ENCODE measurements at regions not wholly inside any gene's neighbourhood (a gene's known extent, or its start where the extent isn't known, plus 50 kb on each side); places are given as distances from the start of the nearest gene placed in this dataset.
A peak's percentile ranks its signal among the peaks of the same experiment; 100 is the strongest.

GRCh38 chr2:12267042-12267441, 449.7 kb upstream of the TRIB2 start:
- DNase-seq (ENCODE audit: low read depth in 2 of 3, low spot score in 2 of 3): no peak

DNA sequence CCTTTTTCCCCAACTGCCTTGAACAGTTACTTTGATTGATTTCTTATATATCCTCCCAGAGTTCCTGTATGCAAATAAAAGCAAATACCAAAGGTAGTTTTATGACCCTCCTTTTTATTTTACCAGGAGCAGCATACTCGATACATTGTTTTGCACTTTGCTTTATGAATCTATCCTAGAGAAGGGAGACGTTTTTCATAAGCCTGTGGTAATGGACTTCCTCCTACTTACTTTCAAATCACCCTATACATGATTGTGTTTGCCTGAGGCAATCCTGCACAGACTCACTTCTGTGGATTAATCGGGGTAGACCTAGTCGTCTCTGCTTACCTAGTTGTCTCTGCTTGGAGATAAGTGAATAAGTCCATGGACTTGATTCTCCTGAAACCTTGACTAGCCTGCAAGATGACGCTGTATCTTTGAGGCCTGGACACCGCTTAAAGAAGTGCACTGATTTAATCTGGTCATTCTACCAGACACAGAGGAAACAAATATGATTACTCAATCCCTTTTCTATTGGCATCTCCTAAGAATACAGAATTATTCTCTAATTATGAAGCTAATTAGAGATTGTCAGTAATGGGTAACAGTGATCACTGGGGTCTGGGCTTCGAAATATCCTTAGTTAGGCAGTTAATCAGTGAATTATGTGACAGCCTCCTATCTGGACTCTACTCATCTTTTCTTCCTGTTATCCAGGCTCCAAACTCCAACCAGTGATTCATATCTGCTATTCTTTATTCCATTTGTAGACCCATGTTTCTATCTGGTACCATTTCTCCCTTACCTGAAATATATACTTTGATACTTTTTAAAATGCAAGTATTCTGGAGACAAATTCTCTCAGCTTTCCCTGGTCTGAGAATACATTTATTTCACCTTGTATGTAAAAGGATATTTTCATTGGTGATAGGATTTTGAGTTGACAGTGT, 447.4 kb upstream of the TRIB2 start:
- no peak for DNase-seq (ENCODE audit: low read depth in 2 of 3, low spot score in 2 of 3)

GRCh38 chr2:12270876-12271588, 445.7 kb upstream of the TRIB2 start:
- DNase-seq (ENCODE audit: low read depth in 2 of 3, low spot score in 2 of 3): no peak

DNA sequence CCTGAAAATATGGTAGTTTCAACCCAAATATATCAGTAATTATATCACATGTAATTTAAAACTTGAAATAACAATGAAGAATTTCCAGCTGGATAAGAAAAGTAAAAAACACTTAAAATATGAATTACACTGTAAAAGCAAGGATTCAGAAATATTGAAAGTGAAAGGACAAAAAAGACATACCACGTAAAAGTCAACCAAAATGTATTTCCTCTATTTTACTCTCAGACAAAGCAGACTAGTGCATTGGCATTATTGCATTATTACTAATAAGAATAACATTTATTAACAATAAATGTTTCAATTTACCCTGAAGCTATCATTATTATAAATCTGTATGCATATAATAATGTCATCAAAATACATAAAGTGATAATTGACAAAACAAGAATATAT, 445.1 kb upstream of the TRIB2 start:
- peak in 1 of 3 donors; percentile 20 for DNase-seq (ENCODE audit: low read depth in 2 of 3, low spot score in 2 of 3)

DNA sequence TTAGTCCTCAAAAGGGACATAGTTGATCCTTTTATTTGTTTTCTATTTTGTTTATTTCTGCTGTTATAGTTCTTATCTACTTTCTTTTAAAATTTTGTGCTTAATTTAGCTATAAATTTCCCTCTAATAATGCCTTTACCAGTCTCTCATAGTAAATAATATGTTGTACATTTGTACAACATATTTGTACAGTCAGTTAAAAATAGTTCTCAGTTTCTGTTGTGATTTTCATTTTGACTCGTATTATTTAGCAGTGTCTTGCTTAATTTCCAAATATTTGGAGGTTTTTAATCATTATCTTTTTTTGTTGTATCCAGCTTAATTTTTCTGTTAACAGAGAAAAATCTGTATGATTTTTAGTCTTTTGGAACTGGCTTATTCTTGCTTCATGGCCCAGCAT, 443.6 kb upstream of the TRIB2 start:
- DNase-seq (ENCODE audit: low read depth in 2 of 3, low spot score in 2 of 3): no peak

- DNase-seq (ENCODE audit: low read depth in 2 of 3, low spot score in 2 of 3): no peak
Observed at GRCh38 chr2:12274591-12274990, 442.1 kb upstream of the TRIB2 start.

DNA sequence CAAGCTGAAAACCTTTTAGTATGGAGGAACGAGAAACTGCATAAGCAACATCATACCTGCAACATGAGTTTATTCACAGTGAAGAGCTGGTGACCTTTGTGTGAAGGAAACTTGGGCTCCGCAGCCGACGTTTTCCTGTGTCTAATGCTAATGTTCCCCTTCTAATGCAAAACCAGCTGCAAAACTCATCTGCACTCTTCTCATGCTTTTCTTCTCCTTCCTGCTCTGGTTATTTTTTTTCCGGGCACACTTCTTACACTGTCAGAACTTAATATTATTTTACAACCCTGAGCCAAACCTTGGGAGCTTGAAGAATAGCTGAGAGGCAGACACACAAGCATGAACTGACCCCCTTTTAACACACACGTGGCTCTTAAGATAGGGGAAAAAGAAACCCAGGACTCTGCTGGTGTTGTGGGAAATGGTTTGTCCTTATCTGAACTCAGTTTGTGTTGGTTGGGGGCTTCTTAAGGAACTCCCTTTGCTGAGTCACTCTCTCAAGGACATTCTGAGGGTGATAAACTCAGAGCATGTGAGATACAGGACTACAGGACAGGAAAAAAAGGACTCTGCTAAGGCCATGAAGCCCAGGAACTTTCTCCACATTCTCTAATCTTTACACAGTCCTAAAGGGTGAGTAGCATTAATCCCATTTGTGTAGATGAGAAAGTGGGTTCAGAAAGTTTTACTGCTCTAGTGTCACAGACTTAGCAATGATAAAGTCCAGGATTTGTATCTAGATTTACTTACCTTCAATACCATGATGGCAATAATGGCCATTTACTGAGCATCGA, 439.3 kb upstream of the TRIB2 start:
- peak in 2 of 3 donors; percentile 45 to 51 for DNase-seq (ENCODE audit: low read depth in 2 of 3, low spot score in 2 of 3)

DNA sequence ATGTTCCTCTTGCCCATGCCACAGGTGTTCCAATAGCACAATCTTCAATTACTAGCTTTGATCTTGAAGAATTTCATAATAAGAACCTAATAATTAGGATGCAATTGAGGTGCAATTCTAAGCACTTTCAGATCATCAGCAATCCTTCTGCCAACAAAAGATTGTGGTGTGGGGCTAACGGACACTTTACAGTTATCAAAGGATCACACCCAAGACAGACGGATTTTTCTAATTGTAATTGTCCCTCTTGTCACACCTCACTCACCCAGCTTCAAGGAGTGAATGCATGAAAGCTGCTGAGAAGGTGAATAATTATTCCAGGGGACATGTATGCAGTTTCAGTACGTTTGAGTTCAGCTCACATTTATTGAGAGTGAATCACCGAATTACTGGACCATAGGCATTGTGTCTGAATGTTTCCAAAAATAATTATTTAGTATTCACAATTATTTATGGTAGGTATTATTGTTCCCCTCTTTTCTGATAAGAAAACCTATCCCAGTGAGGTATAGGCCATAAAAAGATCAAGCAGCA, 438.5 kb upstream of the TRIB2 start:
- DNase-seq (ENCODE audit: low read depth in 2 of 3, low spot score in 2 of 3): no peak

DNA sequence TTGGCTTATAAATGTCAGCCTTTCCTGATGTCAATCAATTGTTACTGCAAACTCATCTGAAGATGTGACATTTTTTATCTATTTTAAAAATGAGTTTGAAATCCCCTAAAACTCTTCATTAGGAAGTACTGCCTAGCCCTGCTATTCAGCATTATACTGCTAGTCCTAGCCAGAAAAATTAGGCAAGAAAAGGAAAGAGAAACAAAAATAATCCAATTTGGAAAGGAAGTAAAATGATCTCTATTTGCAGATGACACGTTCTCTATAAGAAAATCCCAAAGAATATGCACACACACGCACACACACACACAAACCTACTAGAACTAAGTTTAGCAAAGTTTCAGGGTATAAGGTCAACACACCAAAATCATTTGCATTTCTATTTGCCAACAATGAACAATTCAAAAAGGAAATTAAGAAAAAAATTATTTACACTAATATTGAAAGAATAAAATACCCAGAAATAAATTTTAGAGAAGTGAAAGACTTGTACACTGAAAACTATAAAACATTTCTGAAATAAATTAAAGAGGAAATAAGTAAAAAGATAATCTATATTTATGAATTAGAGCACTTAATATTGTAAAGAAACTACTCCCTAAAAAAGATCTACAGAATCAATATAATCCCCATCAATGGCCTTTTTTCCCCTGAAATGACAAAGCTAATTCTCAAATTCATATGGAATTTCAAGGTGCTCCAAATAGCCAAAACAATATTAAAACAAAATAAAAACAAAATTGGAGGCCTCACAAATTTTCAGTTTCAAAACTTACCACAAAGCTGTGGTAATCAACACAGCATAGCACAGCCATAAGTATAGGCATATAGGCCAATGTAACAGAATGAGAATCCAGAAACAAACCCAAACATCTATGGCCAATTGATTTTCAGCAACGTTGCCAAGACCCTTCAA, 433.7 kb upstream of the TRIB2 start:
- DNase-seq (ENCODE audit: low read depth in 2 of 3, low spot score in 2 of 3): no peak

DNA sequence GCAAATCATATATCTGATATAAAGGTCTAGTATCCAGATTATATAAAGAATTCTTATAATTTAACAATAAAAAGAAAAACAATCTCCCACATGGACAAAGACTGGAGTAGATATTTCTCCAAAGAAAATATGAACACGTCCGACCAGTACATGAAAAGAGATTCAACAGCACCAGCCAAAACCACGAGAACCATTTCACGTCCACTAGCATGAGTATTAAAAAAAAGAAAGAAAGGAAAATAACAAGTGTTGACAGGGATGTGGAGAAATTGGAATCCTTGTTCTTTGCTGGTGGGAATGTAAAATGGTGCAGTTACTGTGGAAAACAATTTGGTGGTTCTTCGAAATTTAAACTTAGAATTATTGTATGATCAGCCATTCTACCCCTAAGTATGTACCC, 432.7 kb upstream of the TRIB2 start:
- no peak for DNase-seq (ENCODE audit: low read depth in 2 of 3, low spot score in 2 of 3)

- DNase-seq (ENCODE audit: low read depth in 2 of 3, low spot score in 2 of 3): no peak
Observed at GRCh38 chr2:12284487-12284886, 432.2 kb upstream of the TRIB2 start.

DNA sequence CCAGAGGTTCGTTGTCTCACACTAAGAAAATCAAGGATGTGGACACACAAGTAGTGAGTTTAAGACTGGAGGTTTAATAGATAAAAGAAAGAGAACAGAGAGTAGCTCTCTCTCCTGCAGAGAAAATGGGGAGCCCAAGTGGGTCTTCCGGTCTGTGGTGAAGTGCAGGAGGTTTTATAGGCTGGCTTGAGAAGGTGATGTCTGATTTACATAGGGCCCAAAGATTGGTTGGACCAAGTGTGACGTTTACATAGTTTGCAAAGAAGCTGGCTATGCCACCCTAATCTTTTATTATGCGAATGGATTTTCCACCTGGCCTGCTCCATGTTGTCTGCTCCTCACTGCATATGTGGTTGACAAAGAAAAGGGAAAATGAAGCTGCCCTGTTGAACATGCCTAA, 430.4 kb upstream of the TRIB2 start:
- DNase-seq (ENCODE audit: low read depth in 2 of 3, low spot score in 2 of 3): no peak

DNA sequence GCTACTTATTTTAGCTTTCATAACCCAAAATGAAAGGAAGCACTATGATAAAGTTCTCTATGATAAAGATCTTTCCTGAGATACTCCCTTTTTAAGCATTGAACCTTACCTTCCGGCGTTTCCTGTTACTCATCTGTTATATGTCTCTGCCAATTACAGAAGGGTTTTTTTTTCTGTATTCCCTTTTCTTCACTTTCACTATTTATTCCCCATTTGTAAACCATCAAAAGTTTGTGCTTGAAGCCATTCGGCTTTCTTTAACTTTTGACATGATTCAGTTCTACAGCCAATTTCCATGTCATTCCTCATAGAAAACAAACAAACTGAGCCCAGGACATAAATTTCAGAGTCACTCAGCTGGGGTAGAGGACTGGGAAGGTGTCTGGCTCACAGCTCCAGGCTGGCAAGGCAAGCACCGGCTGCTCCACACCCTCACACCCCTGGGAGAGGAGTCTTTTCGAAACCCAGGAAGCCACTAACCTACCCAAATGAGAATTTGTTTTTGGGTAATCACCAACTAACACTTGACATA, 429.4 kb upstream of the TRIB2 start:
- DNase-seq (ENCODE audit: low read depth in 2 of 3, low spot score in 2 of 3): no peak

GRCh38 chr2:12288048-12288447, 428.7 kb upstream of the TRIB2 start:
- no peak for DNase-seq (ENCODE audit: low read depth in 2 of 3, low spot score in 2 of 3)

- no peak for DNase-seq (ENCODE audit: low read depth in 2 of 3, low spot score in 2 of 3)
Observed at GRCh38 chr2:12289120-12289802, 427.5 kb upstream of the TRIB2 start.

GRCh38 chr2:12291303-12291702, 425.4 kb upstream of the TRIB2 start:
- DNase-seq (ENCODE audit: low read depth in 2 of 3, low spot score in 2 of 3): no peak

DNA sequence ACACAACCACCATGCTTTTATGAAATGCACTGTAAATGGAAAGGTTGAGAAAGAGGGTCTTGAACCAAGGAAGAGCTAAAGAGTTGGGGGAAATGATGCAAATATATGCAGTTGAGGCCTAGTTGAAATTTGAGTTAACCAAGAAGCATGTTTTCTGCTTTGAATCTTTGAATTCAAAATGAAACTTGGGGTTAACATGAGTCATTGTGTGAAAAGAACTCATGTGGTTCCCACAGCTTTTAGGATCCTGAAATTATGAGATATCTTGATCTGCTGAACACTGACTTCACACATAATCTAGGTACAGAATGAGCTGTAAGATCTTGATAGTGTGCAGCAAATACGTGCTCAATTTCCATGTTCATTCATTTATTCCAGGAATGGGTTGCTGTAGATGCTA, 422.9 kb upstream of the TRIB2 start:
- no peak for DNase-seq (ENCODE audit: low read depth in 2 of 3, low spot score in 2 of 3)

- no peak for DNase-seq (ENCODE audit: low read depth in 2 of 3, low spot score in 2 of 3)
Observed at GRCh38 chr2:12295856-12296519, 420.7 kb upstream of the TRIB2 start.

- no peak for DNase-seq (ENCODE audit: low read depth in 2 of 3, low spot score in 2 of 3)
Observed at GRCh38 chr2:12296915-12297314, 419.8 kb upstream of the TRIB2 start.

Data from hematopoietic multipotent progenitor cell (in vitro differentiated cells).